MV-4-11 (cell line): ENCODE measurements at regions not wholly inside any gene's neighbourhood (a gene's known extent, or its start where the extent isn't known, plus 50 kb on each side); places are given as distances from the start of the nearest gene placed in this dataset.
"Not testable (repeated sequence)": the region's sequence is repeated elsewhere in the genome, so short reads cannot be mapped to it uniquely, and the experiment has no call there.

ENCODE experiments used
- DNase-seq: peaks from one replicate; lab custom pipeline; 2025; lab: John Stamatoyannopoulos, UW

DNA sequence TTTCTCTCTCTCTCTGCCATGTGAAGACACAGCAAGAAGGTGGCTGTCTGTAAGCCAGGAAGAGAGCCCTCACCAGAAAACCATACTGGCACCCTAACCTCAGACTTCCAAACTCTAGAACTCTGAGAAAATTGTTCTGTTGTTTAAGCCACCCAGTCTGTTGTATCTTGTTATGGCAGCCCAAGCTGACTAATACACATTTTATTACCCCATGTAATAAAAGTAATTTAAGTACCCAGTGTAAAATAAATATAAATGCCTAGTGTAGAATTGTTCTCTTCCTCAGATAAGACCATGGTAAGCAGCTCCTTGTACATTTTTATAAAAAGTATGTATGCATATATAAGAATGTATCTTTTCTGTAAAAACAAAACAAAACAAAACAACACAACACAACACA lies 119.7 kb downstream of the DTL start:
- no peak for DNase-seq

DNA sequence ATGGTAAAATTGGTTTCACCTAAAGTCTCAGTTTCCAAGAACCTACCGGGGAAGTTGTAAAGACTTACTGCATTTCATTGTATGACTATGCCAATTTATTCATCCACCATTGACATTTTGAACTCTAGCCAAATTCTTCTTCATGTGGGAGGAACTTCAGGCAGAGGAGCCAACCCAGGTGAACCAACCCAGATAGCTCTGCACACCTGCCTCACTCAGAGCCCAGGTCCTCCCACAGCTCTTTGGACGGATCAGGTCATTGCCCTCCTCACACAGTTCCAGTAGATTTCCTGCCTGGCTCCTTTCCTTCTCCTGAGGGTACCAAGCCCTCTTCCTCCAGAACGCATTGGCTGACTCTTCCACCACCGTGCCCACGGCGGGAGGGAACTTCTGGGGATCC lies 121.7 kb downstream of the DTL start:
- DNase-seq: no peak

DNA sequence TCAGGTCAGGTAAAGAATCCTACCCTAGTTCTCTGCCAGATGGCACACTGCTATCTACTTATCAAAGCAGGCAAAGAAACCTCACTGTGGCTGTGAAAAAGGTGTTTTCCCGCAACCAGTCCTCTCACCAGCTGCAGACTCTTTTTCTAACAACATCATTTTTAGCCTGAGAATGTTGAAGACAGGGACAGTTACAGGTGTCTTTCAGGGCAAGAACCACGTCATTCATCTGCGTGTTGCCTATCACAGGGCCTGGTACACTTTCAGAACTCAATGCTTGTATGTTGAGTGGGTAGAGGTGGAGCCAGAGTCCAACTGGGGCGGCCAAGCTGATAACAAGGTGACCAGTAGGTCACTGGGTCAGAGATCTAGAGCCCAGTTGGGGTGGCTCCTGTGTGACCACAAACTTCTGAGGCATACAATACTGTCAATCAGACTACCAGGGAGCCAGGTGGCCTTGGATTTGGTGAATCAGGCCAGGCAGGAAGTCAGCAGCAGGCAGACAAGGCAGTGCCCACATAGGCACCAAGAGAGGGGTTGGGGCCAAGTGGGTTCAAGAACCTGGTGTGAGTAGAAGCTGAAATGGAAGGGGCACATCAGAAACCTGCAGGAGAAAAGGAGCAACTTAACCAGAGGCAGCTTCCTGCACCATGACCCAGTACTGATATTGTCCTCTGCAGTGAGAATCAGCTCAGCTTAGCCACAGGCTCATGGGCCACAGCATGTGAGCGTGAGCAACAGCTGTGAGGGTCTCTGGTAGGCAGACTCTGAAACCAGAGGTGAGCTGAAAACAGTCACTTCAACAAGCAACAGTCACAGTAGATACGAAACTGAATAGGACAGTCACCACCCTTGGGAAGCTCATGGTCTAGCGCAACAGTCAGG lies 123.6 kb downstream of the DTL start:
- DNase-seq: no peak

DNA sequence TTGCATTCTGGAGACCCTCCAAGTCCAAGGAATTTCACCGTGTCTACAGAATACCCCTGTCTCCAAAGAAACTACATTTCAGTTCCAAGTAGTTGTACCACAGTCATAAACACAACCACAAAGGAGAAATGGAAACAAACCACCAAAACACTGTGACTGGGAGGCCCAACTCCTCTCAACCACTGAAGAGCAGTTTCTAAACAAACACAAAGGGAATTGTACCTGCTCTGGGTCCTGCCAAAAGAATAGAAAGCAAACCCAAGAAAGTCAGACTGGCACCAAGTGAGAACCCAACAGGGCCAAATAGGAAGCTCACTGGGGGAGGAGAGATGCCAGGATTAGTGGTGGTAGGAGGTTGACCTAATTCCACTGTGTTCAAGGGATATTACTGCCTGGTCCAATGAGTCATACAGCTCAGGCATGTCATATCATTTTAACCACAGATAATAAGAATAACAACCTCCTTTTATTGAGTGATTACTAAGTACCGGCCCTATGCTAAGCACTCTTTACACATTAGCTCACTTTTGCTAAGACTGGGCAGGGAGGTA lies 123.9 kb upstream of the PPP2R5A start:
- DNase-seq: peak; percentile 88

DNA sequence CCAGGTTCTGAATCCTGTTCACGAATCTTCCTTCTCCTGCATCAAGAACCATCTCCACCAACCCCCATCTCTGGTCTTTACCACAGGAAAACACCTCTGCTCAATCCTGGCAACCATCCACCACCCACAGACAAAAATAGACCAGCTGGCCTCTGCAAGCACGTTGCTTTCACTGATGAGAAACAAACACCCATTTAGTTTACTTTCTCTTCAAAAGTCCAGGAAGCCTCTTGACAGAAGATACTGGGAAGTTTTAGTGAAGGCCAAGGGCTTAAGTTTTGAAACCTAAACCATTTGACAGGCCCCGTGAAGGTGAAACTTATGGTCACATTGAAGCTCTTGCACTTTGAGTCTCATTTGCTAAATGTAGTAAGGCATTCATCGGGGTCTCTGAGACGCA lies 122.6 kb upstream of the PPP2R5A start:
- peak; percentile 19 for DNase-seq

DNA sequence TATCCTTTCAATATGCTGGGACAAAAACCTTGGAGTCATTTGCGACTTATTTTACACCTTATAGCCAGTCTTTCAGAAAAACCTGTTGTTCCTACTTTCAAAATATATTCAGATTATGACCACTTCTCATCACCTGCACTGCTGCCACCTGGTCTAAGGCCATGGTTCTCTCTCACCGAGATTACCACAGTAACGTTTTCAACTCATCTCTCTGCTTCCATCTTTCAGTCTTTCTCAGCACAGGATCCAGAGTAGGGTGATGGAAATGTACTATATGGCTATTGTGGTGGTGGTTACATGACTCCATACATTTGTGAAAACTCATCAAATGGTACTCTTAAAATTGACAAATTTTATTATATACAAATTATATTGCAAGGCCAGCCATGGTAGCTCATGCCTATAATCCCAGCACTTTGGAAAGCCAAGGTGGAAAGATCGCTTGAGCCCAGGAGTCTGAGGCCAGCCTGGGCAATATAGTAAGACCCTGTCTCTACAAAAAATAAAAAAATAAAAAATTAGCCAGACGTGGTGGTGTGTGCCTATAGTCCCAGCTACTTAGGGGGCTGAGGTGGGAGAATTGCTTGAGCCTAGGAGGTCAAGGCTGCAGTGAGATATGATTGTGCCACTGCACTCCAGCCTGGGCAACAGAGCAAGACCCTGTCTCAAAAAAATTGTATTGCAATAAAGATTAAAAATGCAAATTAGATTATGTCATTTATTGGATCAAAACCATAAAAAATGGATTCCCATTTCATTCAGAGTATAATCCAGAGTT lies 120.9 kb upstream of the PPP2R5A start:
- DNase-seq: no peak

DNA sequence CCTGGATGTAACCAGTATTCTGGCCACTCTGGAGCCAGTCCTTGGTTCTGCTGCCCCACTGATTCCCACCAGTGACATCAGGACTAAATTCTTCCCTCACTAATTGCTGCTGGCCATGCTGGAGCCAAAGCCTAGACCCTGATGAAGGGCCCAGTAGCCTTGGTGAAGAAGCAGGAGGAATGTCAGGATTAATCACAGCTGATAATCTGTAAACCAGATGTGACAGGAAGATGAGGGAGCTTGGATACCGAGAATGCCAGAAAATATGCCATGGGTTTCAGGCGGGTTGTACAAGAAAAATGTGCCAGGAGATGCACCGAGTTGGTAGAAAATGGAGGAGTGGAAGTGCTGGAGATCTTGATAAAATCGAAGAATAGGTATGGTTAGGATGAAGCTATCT lies 119.0 kb upstream of the PPP2R5A start:
- no peak for DNase-seq

DNA sequence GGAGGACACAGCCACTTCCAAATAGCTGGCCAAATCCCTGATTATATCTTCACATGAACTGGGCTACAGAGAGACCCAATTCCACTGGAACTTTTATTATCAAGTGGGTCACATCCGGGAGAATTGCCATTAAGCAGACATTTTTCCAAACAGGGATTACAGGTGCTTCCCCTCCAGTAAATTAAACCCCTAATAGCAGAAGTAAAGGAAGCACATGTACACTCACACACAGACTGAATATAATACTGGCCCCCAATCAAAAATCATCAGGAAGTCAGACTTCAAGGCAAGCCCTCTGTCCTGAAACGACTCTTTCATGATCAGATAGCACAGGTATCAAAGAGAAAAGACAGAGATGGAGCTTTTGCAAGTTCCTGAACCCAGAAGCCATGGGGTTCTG lies 118.6 kb upstream of the PPP2R5A start:
- no peak for DNase-seq

DNA sequence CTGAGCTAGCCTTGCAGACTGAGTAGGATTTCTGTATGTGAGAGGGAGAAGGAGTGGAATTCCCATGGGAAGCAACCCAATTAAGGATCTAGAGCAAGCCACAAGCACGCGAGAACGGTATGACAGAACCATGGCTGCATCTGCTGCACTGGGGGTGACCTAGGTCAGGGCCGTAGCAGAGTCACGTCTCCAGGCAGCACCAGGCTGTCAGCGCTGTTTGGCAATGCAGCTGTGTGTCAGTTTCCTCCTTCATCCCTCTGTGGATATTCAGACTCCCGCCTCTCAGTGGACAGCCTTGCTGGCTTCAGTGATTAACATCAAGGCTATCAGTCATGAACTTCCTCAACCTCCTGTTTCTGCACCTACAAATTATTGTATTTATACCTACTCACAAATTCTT lies 118.1 kb upstream of the PPP2R5A start:
- DNase-seq: peak; percentile 50

DNA sequence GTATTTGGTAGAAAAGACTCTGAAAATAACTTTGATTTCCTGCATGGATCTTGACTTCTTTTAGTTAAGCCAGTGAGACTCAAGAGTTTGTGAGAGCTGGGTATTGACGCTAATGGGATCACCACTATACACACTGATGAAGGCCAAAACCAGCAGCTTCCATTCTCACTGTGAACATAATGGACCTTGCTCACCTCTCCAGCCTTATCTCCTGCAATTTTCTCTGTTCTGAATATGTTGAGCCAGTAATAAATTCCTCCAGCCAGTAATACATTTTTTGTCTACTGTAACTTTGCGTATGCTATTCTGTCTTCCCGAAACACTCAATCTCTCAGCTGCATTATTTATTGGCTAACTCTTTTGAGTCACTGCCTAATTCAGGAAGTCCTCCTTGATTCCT lies 111.6 kb upstream of the PPP2R5A start:
- no peak for DNase-seq

DNA sequence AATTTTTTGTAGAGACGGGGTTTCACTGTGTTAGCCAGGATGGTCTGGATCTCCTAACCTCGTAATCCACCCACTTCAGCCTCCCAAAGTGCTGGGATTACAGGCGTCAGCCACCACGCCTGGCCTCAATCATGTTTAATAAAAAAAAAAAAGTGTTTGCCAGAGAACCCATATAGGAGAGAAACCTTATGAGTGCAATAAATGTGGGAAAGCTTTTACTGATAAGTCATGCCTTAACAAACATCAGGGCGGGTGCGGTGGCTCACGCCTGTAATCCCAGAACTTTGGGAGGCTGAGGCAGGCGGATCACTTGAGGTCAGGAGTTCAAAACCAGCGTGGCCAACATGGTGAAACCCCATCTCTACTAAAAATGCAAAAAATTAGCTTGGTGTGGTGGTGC lies 110.9 kb upstream of the PPP2R5A start:
- DNase-seq: not testable (repeated sequence)

DNA sequence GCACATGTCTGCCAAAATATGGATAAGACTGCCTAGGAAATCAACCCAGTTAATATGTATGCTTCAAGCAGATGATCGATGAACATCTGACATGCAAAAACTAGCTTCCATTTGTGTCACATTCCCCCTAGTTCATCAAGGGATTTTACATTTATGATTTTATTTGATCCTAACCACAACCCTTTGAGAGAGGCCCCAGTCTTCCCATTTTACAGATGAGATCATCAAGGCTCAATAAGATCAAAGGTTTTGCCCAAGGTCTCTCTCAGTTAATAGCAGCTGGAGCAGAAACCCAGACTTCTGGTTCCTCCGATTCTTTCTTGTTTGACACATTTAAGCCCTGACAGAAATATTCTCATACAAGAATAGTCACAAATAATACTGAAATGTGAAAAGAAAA lies 107.7 kb upstream of the PPP2R5A start:
- DNase-seq: no peak

DNA sequence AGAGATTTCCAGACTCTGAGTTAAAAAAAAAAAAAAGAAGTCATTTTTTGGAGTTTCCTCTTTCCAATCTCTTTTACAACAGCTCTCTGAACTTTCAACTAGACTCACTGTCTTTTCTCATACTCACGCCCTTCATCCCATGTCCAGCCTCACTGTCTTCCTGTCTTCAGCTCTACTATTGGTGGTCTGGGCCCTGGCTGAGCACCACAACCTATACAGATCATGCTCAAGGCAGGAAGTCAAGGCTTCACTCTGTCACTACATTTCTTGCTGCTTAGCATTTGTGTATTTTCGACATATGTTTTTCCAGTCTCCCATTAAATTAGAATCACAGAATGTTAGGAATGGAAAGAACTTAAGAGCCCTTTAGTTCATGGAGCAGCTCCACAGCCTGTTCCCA lies 106.4 kb upstream of the PPP2R5A start:
- DNase-seq: peak; percentile 36

DNA sequence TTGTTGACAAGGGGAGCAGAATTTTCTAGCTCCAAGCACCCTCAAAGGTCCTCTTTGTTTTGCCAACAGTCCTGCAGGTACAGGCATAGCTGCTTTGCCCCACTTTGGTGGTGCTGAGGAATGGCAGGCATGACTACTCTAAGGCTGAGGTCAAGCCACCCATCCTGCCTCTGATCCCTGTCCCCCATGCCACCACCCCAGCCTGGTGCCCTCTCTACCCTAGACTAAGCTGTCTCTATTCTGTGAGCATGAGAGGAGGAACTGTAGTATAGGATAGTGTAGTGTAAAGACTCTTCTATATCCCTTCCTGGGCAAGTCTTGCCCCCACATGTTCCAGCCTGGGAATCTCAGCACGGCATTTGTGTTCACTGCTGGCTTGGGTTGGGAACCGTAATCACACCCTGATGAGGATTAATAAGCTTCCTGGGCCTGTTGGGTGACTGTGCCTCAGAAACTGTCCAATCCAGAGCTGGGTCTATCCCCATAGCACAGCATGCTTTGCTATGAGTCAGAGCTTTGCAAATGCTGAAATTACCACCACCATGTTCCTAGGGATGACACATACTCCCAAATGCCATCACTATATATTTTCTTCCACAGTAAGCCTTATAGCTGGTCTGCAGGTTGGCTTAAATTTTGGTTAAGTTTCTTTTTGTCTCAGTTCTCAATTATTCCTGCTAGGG lies 105.7 kb upstream of the PPP2R5A start:
- DNase-seq: peak; percentile 50

DNA sequence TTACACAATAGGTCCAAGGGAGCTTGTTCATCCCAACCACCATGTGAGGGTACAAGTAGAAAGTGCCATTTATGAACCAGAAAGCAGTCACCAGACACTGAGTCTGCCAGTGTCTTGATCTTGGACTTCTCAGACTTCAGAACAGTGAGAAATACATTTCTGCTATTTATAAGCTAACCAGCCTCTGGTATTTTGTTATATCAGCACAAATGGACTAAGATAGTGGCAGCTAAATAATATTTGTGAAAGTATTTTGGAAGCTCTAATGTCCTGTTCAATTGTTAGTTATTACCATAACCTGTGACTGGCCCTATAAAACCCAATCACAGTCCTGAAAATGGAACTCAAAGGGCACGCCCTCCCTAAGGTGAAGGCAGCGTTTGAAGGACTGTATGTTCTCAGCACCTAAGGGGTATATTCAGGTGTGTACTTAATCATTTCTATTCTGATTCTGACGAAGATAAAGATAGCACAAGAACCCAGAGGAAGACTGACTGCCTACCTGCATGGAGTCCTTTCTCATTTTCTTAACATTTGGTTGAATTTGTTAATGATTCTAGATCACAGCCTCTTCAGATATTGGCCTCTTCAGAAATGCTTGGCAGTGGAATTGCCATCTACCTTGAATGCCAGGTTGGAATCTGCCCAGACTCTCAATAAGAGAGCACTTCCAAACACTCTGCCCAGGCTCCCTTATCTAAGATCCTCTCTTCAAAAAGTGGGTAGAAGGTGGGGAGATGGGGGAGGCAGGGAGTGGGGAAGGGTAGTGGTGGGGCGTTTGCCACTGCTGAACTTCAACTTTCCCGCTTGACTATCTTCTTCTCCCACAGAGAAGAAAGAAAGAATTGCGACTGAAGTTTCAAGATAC lies 104.0 kb upstream of the PPP2R5A start:
- DNase-seq: no peak

DNA sequence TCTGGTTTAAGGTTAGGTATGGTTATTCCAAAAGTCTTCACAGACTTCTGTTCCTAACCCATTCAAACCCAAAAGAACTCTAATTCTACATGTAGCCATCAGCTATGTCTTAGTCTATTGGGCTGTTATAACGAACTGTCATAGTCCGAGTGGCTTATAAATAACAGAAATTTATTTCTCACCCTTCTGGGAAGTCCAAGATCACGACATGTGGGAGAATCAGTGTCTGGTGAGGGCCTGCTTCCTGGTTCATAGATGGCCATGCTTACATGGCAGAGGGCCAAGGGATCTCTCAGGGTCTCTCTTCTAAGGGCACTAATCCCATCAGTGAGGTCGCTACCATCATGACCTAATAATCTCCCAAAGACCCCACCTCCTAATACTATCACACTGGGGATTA lies 103.0 kb upstream of the PPP2R5A start:
- no peak for DNase-seq

DNA sequence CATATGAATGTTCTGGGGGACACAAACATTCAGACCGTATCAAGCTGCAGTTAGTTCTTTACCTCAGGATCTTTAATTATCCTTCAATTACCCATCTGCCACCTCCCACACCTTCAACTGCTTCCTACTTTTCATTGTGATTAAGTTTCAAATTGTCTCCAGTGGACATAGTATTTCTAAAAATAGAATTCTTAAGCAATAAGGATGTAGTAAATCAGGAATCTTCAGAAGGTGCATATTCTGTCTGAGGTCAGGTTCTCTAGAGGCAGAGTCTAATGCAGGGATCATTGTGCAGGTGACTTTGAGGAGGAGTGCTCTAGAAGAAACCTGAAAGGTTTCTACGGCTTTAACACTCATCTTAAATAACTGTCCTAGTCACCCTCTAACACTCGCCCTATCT lies 102.6 kb upstream of the PPP2R5A start:
- DNase-seq: no peak

DNA sequence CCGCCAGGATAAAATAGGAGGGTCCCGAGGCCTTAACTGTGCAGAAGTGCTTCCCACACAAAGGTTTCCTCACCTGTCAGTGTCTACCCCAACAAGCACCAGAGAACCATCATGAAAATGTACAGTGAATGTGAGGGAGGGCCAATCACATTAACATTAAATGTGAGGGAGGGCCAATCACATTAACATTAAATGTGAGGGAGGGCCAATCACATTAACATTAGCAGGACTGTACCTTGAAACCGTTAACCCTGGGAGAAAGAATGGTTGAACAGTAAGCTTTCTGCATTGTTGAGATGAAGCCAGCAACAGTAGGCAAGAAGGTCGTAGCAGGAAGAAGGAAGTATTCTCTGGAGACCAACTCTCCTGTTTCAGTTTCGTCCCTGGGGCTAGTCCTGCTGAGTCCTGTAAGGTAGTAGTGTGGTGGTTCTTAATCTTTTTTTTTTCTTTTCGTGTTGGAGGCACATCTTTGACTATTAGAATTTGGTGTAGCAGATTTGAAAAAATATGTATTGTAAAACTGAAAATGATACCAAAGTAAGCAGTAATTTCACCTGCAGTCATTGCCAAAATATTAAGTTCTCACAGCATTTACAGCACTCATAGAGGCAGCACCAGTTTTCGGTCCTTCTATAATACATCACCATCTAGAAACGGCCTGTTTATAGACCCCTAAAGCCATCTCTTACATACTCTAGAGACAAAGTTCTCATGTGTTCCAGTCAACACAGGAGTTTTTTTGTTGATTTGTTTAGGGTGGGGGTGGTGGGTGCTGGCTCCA lies 98.6 kb upstream of the PPP2R5A start:
- peak; percentile 81 for DNase-seq

DNA sequence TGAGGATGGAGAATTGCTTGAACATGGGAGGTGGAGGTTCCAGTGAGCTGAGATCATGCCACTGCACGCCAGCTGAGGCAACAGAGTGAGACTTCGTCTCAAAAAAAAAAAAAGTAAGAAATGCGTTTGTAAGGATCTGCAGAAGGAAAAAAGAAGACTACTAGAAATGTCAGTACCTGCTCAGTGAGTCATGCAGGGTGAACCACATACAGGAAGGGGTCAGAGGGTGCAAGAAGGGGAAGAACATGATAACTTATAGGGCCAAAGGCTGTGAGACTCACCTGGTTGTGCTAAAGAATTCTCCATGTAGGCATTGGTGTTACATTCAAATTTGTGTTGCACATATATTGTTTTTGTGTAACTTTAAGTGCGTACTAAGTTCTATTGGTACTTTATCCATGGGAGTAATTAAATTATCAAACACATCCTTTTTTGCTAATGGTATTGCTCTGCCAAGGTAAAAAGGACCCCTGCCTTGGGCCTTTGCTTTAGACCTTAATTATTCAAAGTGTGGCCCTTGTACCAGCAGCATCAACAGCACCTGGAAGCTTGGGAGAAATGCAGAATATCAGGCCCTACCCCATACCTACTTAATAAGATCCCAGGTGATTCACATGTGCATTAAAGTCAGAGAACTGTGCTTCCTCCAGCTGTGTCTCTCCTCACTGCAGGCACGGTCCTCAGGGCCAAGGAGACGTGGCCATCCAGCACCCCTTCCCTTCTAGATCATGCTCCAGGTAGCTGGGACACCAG lies 96.4 kb upstream of the PPP2R5A start:
- no peak for DNase-seq

DNA sequence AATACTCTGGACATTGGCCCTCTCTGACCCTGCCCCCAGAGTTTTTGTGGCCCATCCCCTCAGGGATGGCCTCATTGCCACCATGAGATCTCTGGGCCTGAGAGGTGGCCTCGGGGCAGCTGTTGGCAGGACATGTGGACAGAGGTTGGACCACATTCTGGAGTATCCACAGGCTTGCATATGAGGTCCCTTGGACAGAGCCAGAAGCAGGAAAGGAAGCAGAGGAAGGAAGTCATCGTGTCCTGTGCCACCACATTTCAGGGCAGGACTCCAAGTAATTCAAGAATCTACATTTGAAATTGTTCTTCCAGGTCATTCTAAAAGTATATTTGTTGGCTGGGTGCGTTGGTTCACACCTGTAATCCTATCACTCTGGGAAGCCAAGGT lies 95.9 kb upstream of the PPP2R5A start:
- DNase-seq: no peak
